H1 (cell line): ENCODE measurements at regions not wholly inside any gene's neighbourhood (a gene's known extent, or its start where the extent isn't known, plus 50 kb on each side); places are given as distances from the start of the nearest gene placed in this dataset.

Experiments
- CBX5 ChIP-seq: fragments of 300-800, 300-1000 bp; sonication (generic); IDR thresholded peaks from 2 replicates; pipeline ENCODE4 v1.7.1; 2016; ENCODE audit warnings: antibody characterized with exemption, low read length, low read depth
- CEBPB ChIP-seq: IDR thresholded peaks from 2 replicates; pipeline ENCODE4 v1.6.1; 2012; ENCODE audit warnings: low read depth, low read length
- NRF1 ChIP-seq: IDR thresholded peaks from 2 replicates; pipeline ENCODE4 v1.6.1; 2011; ENCODE audit warnings: mild to moderate bottlenecking, low read depth, low read length, improper control_type of control experiment
- PHF8 ChIP-seq: fragments of 200-600 bp; sonication (generic); conservative IDR thresholded peaks from 2 replicates; pipeline ENCODE4 v1.7.1; 2012; ENCODE audit warnings: low read depth, mild to moderate bottlenecking, inconsistent platforms, low read length, moderate library complexity

GRCh38 chr12:11978726-11979384 is 91.9 kb upstream of the BCL2L14 start (continued):
- TF ChIP-seq NRF1 (no peak), CEBPB (no peak), CBX5 (no peak), PHF8 (no peak)
